HUES48 (cell line): ENCODE measurements at regions not wholly inside any gene's neighbourhood (a gene's known extent, or its start where the extent isn't known, plus 50 kb on each side); places are given as distances from the start of the nearest gene placed in this dataset.

Experiments used
- H3K27ac ChIP-seq: one replicate; pipeline ENCODE4 v1.7.0; 2013; ENCODE audit warnings: low read depth, low read length, inconsistent platforms
- H3K27me3 ChIP-seq: 2 replicates; pipeline ENCODE4 v1.6.1; 2013; ENCODE audit warnings: mild to moderate bottlenecking, low read length; ENCODE audit not compliant: control insufficient read depth, insufficient read depth
- H3K36me3 ChIP-seq: 2 replicates; pipeline ENCODE4 v1.6.1; 2013; ENCODE audit warnings: low read length; ENCODE audit not compliant: control insufficient read depth, insufficient read depth
- H3K4me1 ChIP-seq: 2 replicates; pipeline ENCODE4 v1.6.1; 2013; ENCODE audit warnings: mild to moderate bottlenecking, low read length; ENCODE audit not compliant: control insufficient read depth, insufficient read depth
- H3K4me3 ChIP-seq: 2 replicates; pipeline ENCODE4 v1.5.1; 2013; ENCODE audit warnings: mild to moderate bottlenecking, low read depth, low read length
- H3K9ac ChIP-seq: 2 replicates; pipeline ENCODE4 v1.6.1; 2013; ENCODE audit warnings: mild to moderate bottlenecking, low read depth, low read length, moderate library complexity
- H3K9me3 ChIP-seq: 2 replicates; pipeline ENCODE4 v1.6.1; 2013; ENCODE audit warnings: low read length; ENCODE audit not compliant: control insufficient read depth, insufficient read depth

GRCh38 chr20:52736507-52736906 is 235.7 kb upstream of the TSHZ2 start:
- no peaks in the 10 kb centered on the region for H3K36me3 ChIP-seq
- no peaks in the 10 kb centered on the region for H3K4me1 ChIP-seq
- H3K9me3 ChIP-seq: no peaks in the 10 kb centered on the region
- no peak overlapping the region for H3K4me3 ChIP-seq
- H3K27me3 ChIP-seq: no peaks in the 10 kb centered on the region
- no peak overlapping the region for H3K27ac ChIP-seq
- H3K9ac ChIP-seq: no peak overlapping the region

GRCh38 chr20:52731093-52731492 is 241.1 kb upstream of the TSHZ2 start:
- no peaks in the 10 kb centered on the region for H3K36me3 ChIP-seq
- no peak overlapping the region for H3K9ac ChIP-seq
- no peaks in the 10 kb centered on the region for H3K4me1 ChIP-seq
- H3K4me3 ChIP-seq: no peak overlapping the region
- no peaks in the 10 kb centered on the region for H3K27me3 ChIP-seq
- H3K27ac ChIP-seq: no peak overlapping the region
- peaks cover 6% of the 10 kb centered on the region for H3K9me3 ChIP-seq

DNA sequence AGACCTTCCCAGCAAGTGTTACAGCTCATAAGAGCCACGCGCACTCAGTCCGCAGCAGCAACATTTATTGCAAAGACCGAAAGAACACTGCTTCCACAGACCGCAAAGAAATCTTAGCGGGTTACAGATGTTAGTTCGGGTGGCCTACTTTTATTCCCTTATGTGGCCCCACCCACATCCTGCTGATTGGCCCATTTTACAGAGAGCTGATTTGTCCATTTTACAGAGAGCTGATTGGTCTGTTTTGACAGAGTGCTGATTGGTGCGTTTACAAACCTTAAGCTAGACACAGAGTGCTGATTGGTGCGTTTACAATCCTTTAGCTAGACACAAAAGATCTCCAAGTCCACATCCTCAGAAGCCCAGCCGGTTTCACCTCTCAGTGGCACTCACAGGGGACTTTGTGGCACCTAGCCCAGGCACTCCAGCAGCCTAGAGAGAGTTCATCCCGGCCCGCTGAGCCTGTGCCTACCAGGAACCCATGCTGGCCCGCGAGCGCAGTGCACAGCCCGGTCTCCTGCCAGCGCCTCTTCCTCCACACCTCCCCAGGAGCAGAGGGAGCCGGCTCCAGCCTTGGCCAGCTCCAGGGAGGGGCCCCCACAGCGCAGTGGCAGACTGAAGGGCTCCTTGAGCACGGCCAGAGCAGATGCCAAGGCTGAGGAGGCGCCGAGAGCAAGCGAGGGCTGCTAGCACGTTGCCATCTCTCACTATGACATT is 244.3 kb upstream of the TSHZ2 start:
- H3K27me3 ChIP-seq: no peaks in the 10 kb centered on the region
- no peak overlapping the region for H3K27ac ChIP-seq
- peaks cover 6% of the 10 kb centered on the region for H3K9me3 ChIP-seq
- H3K36me3 ChIP-seq: no peaks in the 10 kb centered on the region
- H3K4me3 ChIP-seq: no peak overlapping the region
- H3K4me1 ChIP-seq: no peaks in the 10 kb centered on the region
- no peak overlapping the region for H3K9ac ChIP-seq

DNA sequence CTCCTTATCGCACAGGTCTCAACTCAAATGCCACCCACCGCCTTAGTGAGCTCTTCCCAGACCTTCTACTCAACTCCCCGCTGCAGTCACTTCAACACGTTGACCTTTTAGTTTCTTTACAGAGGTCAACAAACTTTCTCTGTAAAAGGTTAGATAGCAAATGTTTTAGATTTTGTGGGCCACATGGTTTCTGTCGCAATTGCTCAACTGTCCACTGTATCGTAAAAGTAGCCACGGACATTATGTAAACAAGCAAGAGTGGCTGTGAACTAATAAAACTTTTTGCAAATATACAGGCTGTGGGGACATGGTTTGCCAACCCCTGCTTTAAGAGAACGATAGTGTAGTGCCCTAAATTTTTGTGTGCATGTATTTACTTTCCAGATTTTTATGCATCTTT is 247.6 kb upstream of the TSHZ2 start:
- Histone ChIP-seq H3K27ac (no peak overlapping the region), H3K27me3 (no peaks in the 10 kb centered on the region), H3K9ac (no peak overlapping the region), H3K9me3 (no peaks in the 10 kb centered on the region), H3K4me3 (no peak overlapping the region), H3K36me3 (no peaks in the 10 kb centered on the region), H3K4me1 (no peaks in the 10 kb centered on the region)

- H3K27ac ChIP-seq: no peak overlapping the region
- H3K27me3 ChIP-seq: no peaks in the 10 kb centered on the region
Observed at GRCh38 chr20:52722926-52723688, 249.1 kb upstream of the TSHZ2 start.

GRCh38 chr20:52708137-52708536 is 264.0 kb upstream of the TSHZ2 start:
- Histone ChIP-seq H3K36me3 (no peaks in the 10 kb centered on the region), H3K4me1 (no peaks in the 10 kb centered on the region), H3K9me3 (no peaks in the 10 kb centered on the region), H3K27me3 (no peaks in the 10 kb centered on the region), H3K4me3 (no peak overlapping the region), H3K9ac (no peak overlapping the region), H3K27ac (no peak overlapping the region)

More at GRCh38 chr20:52722926-52723688, 249.1 kb upstream of the TSHZ2 start:
- H3K36me3 ChIP-seq: no peaks in the 10 kb centered on the region
- no peak overlapping the region for H3K9ac ChIP-seq
- H3K4me1 ChIP-seq: no peaks in the 10 kb centered on the region
- no peaks in the 10 kb centered on the region for H3K9me3 ChIP-seq
- no peak overlapping the region for H3K4me3 ChIP-seq

DNA sequence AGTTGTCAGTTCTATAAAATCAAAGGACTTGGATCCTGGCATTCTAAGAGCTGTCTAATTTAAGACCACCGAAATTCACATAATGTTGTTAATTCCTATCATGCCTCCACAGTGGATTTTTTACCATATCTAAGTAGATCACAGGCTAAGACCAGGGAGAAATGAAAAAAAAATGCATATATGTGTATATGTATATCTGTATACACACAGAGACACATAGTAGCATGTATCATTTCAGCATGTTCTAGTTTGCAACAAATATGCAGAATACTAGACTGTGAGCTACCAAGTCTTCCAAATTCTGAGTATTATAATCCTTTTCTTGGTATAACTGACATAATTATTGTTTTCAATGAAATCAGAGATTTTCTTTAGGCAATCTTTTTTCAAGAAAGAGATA is 267.6 kb upstream of the TSHZ2 start:
- H3K27me3 ChIP-seq: no peaks in the 10 kb centered on the region
- peaks cover 4% of the 10 kb centered on the region; the same call in 1 of the 2 replicates for H3K4me1 ChIP-seq
- H3K9ac ChIP-seq: no peak overlapping the region
- no peak overlapping the region for H3K27ac ChIP-seq
- no peaks in the 10 kb centered on the region for H3K9me3 ChIP-seq
- no peak overlapping the region for H3K4me3 ChIP-seq
- H3K36me3 ChIP-seq: no peaks in the 10 kb centered on the region

GRCh38 chr20:52688345-52688744 is 283.8 kb upstream of the TSHZ2 start:
- Histone ChIP-seq H3K27ac (no peak overlapping the region), H3K9ac (no peak overlapping the region), H3K9me3 (no peaks in the 10 kb centered on the region), H3K36me3 (no peaks in the 10 kb centered on the region), H3K27me3 (no peaks in the 10 kb centered on the region), H3K4me3 (no peak overlapping the region), H3K4me1 (no peaks in the 10 kb centered on the region)

DNA sequence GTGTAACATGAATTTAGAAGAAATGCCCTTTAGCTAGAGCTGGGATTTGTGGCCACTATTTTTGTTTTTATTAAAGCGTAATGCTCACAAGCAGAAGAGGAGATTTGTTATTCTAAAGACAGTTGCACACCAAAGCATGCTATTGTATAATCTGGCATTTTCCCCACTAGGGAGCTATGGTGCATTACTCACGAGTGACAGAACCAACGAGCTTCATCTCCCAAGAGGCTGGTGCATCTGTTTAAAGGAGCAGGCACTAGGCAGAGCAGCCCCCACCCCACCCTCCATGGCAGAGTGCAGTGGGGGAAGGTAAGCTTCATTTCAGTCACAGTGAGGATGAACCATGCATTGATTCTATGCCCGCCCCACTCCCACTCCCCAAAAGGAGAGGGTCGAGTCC is 287.3 kb upstream of the TSHZ2 start:
- Histone ChIP-seq H3K9ac (no peak overlapping the region), H3K4me1 (no peaks in the 10 kb centered on the region), H3K27me3 (no peaks in the 10 kb centered on the region), H3K9me3 (no peaks in the 10 kb centered on the region), H3K27ac (no peak overlapping the region), H3K4me3 (no peak overlapping the region), H3K36me3 (no peaks in the 10 kb centered on the region)

DNA sequence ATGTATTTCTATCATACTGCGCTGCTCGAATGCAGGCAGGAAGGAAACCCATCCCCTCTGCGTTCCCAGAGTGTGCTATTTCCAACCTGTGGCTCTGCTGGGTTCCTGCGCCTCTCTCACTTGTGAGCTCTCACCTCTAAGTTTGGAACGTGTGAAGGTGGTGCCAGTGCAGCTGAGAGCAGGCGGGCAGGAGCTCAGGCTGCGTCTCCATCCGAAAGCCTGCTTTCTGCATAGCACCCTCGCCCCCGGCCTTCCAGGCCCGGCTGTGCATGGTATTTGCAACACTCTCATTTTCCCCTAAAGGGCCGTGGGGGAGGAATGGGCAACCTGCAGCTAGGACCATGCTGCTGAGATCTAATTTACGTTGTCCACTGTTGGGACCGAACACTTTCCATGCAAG is 288.0 kb upstream of the TSHZ2 start:
- Histone ChIP-seq H3K27ac (no peak overlapping the region), H3K4me1 (no peaks in the 10 kb centered on the region), H3K36me3 (no peaks in the 10 kb centered on the region), H3K4me3 (no peak overlapping the region), H3K9ac (no peak overlapping the region), H3K9me3 (no peaks in the 10 kb centered on the region), H3K27me3 (no peaks in the 10 kb centered on the region)

DNA sequence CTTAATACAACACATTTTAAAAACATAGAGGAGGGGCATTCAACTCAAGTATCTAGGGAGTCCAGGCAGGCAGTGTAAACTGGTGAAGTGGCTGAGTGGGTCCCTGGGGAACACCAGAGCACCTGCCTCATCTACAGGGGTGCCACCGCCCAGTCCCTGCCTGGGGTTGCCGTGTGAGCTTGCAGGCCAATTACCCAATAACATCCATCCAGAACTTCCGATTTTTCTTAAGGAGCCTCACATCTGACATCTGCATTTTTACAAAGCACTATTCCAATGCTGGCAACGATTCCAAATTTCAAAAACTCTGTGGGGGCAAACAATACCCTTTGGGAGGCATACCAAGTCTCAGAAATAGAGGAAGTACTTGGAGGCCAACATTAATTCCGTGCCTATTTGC is 288.4 kb upstream of the TSHZ2 start:
- Histone ChIP-seq H3K27me3 (no peaks in the 10 kb centered on the region), H3K4me1 (no peaks in the 10 kb centered on the region), H3K27ac (no peak overlapping the region), H3K4me3 (no peak overlapping the region), H3K36me3 (no peaks in the 10 kb centered on the region), H3K9ac (no peak overlapping the region), H3K9me3 (no peaks in the 10 kb centered on the region)
